Psoas muscle (tissue), 7 donors: ENCODE measurements at regions not wholly inside any gene's neighbourhood (a gene's known extent, or its start where the extent isn't known, plus 50 kb on each side); places are given as distances from the start of the nearest gene placed in this dataset.

ENCODE experiments used
- ATAC-seq, 4 donors: fragments of 200-7000 bp; cut with Tn5 transposase; one replicate each; pipeline ENCODE4 v1.9.1; 2020; ENCODE audit warnings: moderate library complexity in 3 of 4, mild to moderate bottlenecking in 2 of 4
- DNase-seq, 2 donors: peaks; one replicate each; pipeline ENCODE4 v3.0.0-alpha.2; 2020
- H3K27ac ChIP-seq: fragments of 200-600 bp; one replicate; pipeline ENCODE4 v1.8.0; 2022
- H3K27me3 ChIP-seq, 3 donors: fragments of 200-600 bp in 1 of 3; one replicate each; pipeline versions ENCODE4 v1.6.1 to v1.8.0; 2013 to 2022; ENCODE audit warnings: low read length in 2 of 3, mild to moderate bottlenecking in 2 of 3, moderate library complexity in 1 of 3; ENCODE audit not compliant: insufficient read depth in 3 of 3
- H3K36me3 ChIP-seq, 2 donors: fragments of 200-600 bp in 1 of 2; one replicate each; pipeline versions ENCODE4 v1.6.1 to v1.8.0; 2013 to 2022; ENCODE audit warnings: low read depth in 1 of 2, mild to moderate bottlenecking in 1 of 2, moderate library complexity in 1 of 2; ENCODE audit not compliant: insufficient read depth in 1 of 2
- H3K4me1 ChIP-seq: fragments of 200-600 bp; one replicate; pipeline ENCODE4 v1.8.0; 2022
- H3K4me3 ChIP-seq: fragments of 200-600 bp; one replicate; pipeline ENCODE4 v1.8.0; 2022; ENCODE audit warnings: mild to moderate bottlenecking
- H3K9me3 ChIP-seq: fragments of 200-600 bp; one replicate; pipeline ENCODE4 v1.8.0; 2022
- CTCF ChIP-seq: fragments of 200-600 bp; IDR thresholded peaks from one replicate; pipeline ENCODE4 v1.8.0; 2022; ENCODE audit warnings: antibody characterized with exemption
- WGBS, 3 donors: extraction: QIAGEN DNeasy Blood & Tissue Kit; methylation state at CpG; one replicate each; pipeline versions ENCODE4 v1.1.6 to v1.1.7; 2013; 5-methylcytosine and 5-hydroxymethylcytosine counted together
- intact Hi-C, 2 donors: fragments of 100-400 bp; cut with DNase I; formaldehyde crosslinking; loops; one replicate each; pipeline versions ENCODE4 v1.11.0 to v1.14.2; 2022
- donor health status: healthy with polysubstance abuse.
- donor health status: DM: no; HTN: no; CAD: no; lungs with moderate emphysema.
- donor health status: Bipolar disorder and iron deficiency.
- donor health status: healthy.
- donor health status: DM: yes; HTN: yes; CAD: no.
- donor health status: DM: no; HTN: no; CAD: no.
- donor health status: DM: yes; HTN: yes; CAD: no.

- ATAC-seq, result no peak
- no peak overlapping the region for H3K27ac ChIP-seq
- peaks cover 0 to 2% of the 10 kb centered on the region in 2 donors for H3K36me3 ChIP-seq
- no peaks in the 10 kb centered on the region for H3K4me1 ChIP-seq
- H3K4me3 ChIP-seq, result no peak overlapping the region
- 88 to 100% (median 92%) methylated on average over 1 of the region's 1 CpG for WGBS, 3 donors
- no peak for TF ChIP-seq CTCF
- intact Hi-C loops, result no loop called here
- H3K27me3 ChIP-seq, result no peaks in the 10 kb centered on the region
- H3K9me3 ChIP-seq, result no peaks in the 10 kb centered on the region
- no peak for DNase-seq
Observed at GRCh38 chr13:33575378-33575777, 242.6 kb upstream of the RFC3 start.

- Histone ChIP-seq H3K4me1 (no peaks in the 10 kb centered on the region), H3K9me3 (no peaks in the 10 kb centered on the region), H3K4me3 (no peak overlapping the region), H3K27me3 (no peaks in the 10 kb centered on the region), H3K36me3 (peaks cover 0 to 2% of the 10 kb centered on the region in 2 donors), H3K27ac (no peak overlapping the region)
- WGBS, 3 donors, result 23 to 50% (median 32%) methylated on average over 2 of the region's 2 CpGs
- TF ChIP-seq CTCF, result no peak
- DNase-seq, result no peak
- intact Hi-C loops, result no loop called here
- no peak for ATAC-seq
Observed at GRCh38 chr13:33577007-33577406, 240.9 kb upstream of the RFC3 start.

GRCh38 chr13:33578786-33579185 lies 239.2 kb upstream of the RFC3 start:
- H3K36me3 ChIP-seq, result peaks cover 0 to 2% of the 10 kb centered on the region in 2 donors
- H3K27ac ChIP-seq, result no peak overlapping the region
- 69 to 91% (median 88%) methylated on average over 2 of the region's 2 CpGs for WGBS, 3 donors
- DNase-seq (no peak), ATAC-seq (no peak)
- intact Hi-C loops, result no loop called here
- TF ChIP-seq CTCF, result no peak
- no peaks in the 10 kb centered on the region for H3K4me1 ChIP-seq
- H3K9me3 ChIP-seq, result no peaks in the 10 kb centered on the region
- no peaks in the 10 kb centered on the region for H3K27me3 ChIP-seq
- no peak overlapping the region for H3K4me3 ChIP-seq

- no peaks in the 10 kb centered on the region for H3K27me3 ChIP-seq
- H3K36me3 ChIP-seq, result no peaks in the 10 kb centered on the region
- 79 to 97% (median 83%) methylated on average over 4 of the region's 4 CpGs for WGBS, 3 donors
- no peaks in the 10 kb centered on the region for H3K4me1 ChIP-seq
- TF ChIP-seq CTCF, result no peak
- intact Hi-C loops, result no loop called here
- no peaks in the 10 kb centered on the region for H3K9me3 ChIP-seq
- ATAC-seq (no peak), DNase-seq (no peak)
- no peak overlapping the region for H3K4me3 ChIP-seq
- H3K27ac ChIP-seq, result no peak overlapping the region
Observed at GRCh38 chr13:33582121-33582520, 235.8 kb upstream of the RFC3 start.

- intact Hi-C loops, result no loop called here
- Histone ChIP-seq H3K9me3 (no peaks in the 10 kb centered on the region), H3K4me1 (no peaks in the 10 kb centered on the region), H3K4me3 (no peak overlapping the region), H3K27me3 (no peaks in the 10 kb centered on the region), H3K27ac (no peak overlapping the region), H3K36me3 (no peaks in the 10 kb centered on the region)
- TF ChIP-seq CTCF, result no peak
- DNase-seq (no peak), ATAC-seq (no peak)
- WGBS, 3 donors, result 89 to 95% (median 91%) methylated on average over 2 of the region's 2 CpGs
Observed at GRCh38 chr13:33583398-33583797, 234.6 kb upstream of the RFC3 start.
